Fibroblast of lung (primary cell): ENCODE measurements at regions not wholly inside any gene's neighbourhood (a gene's known extent, or its start where the extent isn't known, plus 50 kb on each side); places are given as distances from the start of the nearest gene placed in this dataset.
A peak's percentile ranks its signal among the peaks of the same experiment; 100 is the strongest.

Experiments
- DNase-seq, 2 donors: peaks; one replicate each; pipeline versions ENCODE4 v3.0.0 to v3.0.0-alpha.2; 2010; ENCODE audit warnings: low read depth in 2 of 2
- H2AFZ ChIP-seq: 2 replicates; pipeline ENCODE4 v1.5.1; 2012; ENCODE audit warnings: low read length, control low read depth, inconsistent platforms
- H3K27ac ChIP-seq: 2 replicates; pipeline ENCODE4 v1.5.1; 2011; ENCODE audit warnings: low read length, control low read depth; ENCODE audit not compliant: insufficient read depth
- H3K27me3 ChIP-seq: 2 replicates; pipeline ENCODE4 v1.5.1; 2011; ENCODE audit warnings: mild to moderate bottlenecking, low read length; ENCODE audit not compliant: control insufficient read depth, insufficient read depth
- H3K36me3 ChIP-seq: 2 replicates; pipeline ENCODE4 v1.5.1; 2011; ENCODE audit warnings: low read length; ENCODE audit not compliant: control insufficient read depth, insufficient read depth
- H3K4me1 ChIP-seq: 2 replicates; pipeline ENCODE4 v1.5.1; 2011; ENCODE audit warnings: low read length; ENCODE audit not compliant: control insufficient read depth, insufficient read depth; ENCODE audit errors: extremely low read depth
- H3K4me2 ChIP-seq: 2 replicates; pipeline ENCODE4 v1.5.1; 2011; ENCODE audit warnings: low read length, control low read depth; ENCODE audit not compliant: insufficient read depth; ENCODE audit errors: extremely low read depth
- H3K4me3 ChIP-seq, 4 experiments: fragments of 200-600 bp in 1 of 4; sonication (generic) in 1 of 4; replicated peaks in 1 of 4; 2 replicates each; pipeline ENCODE4 v1.5.1; 2011 to 2016; ENCODE audit warnings: low read length in 4 of 4, low read depth in 3 of 4, mild to moderate bottlenecking in 3 of 4, control low read depth in 2 of 4, inconsistent platforms in 1 of 4, mixed read lengths in 1 of 4; ENCODE audit not compliant: insufficient read depth in 1 of 4; ENCODE audit errors: control extremely low read depth in 1 of 4
- H3K79me2 ChIP-seq: 2 replicates; pipeline ENCODE4 v1.5.1; 2012; ENCODE audit warnings: mild to moderate bottlenecking, low read length, inconsistent platforms; ENCODE audit not compliant: control insufficient read depth, insufficient read depth
- H3K9ac ChIP-seq: 2 replicates; pipeline ENCODE4 v1.5.1; 2011; ENCODE audit warnings: mild to moderate bottlenecking, low read length, control low read depth; ENCODE audit not compliant: insufficient read depth
- H3K9me3 ChIP-seq: 2 replicates; pipeline ENCODE4 v1.5.1; 2012; ENCODE audit warnings: low read depth, low read length; ENCODE audit not compliant: control insufficient read depth, insufficient read depth
- H4K20me1 ChIP-seq: 2 replicates; pipeline ENCODE4 v1.5.1; 2011; ENCODE audit warnings: low read length; ENCODE audit not compliant: control insufficient read depth, insufficient read depth; ENCODE audit errors: extremely low read depth
- CTCF ChIP-seq, 2 donors: IDR thresholded peaks in 1 of 2; conservative IDR thresholded peaks in 1 of 2; 1 replicate in 1 of 2; 2 replicates in 1 of 2; pipeline ENCODE4 v1.5.1; 2011 to 2012; ENCODE audit warnings: low read length in 2 of 2, control low read depth in 1 of 2, inconsistent platforms in 1 of 2, low read depth in 1 of 2, mild to moderate bottlenecking in 1 of 2
- EZH2 ChIP-seq: IDR thresholded peaks from 2 replicates; pipeline ENCODE4 v1.5.1; 2012; ENCODE audit warnings: low read length, control low read depth, mild to moderate bottlenecking; ENCODE audit errors: missing control alignments

GRCh38 chr12:86613311-86613710 lies 357.1 kb upstream of the MGAT4C start:
- H3K4me3 ChIP-seq = no peak overlapping the region
- no peaks in the 10 kb centered on the region for H3K27me3 ChIP-seq
- no peak overlapping the region for H2AFZ ChIP-seq
- no peaks in the 10 kb centered on the region for H3K79me2 ChIP-seq
- no peaks in the 10 kb centered on the region for H3K36me3 ChIP-seq
- TF ChIP-seq EZH2 = no peak
- no peak for TF ChIP-seq CTCF (conservative IDR thresholded peaks at IDR 0.05 in 1 of 2, IDR thresholded peaks at IDR 0.05 in 1 of 2; ENCODE audit: low read depth in 1 of 2, low read length in 2 of 2)
- no peaks in the 10 kb centered on the region for H3K9me3 ChIP-seq
- H3K27ac ChIP-seq = no peak overlapping the region
- no peaks in the 10 kb centered on the region for H3K4me1 ChIP-seq
- H3K4me2 ChIP-seq = no peak overlapping the region
- peak in 1 of 2 donors; percentile 71 for DNase-seq
- no peak overlapping the region for H3K9ac ChIP-seq
- H4K20me1 ChIP-seq = no peaks in the 10 kb centered on the region

GRCh38 chr12:86608638-86609037 lies 352.4 kb upstream of the MGAT4C start:
- no peaks in the 10 kb centered on the region for H3K27me3 ChIP-seq
- no peak overlapping the region for H2AFZ ChIP-seq
- TF ChIP-seq CTCF (conservative IDR thresholded peaks at IDR 0.05 in 1 of 2, IDR thresholded peaks at IDR 0.05 in 1 of 2; ENCODE audit: low read depth in 1 of 2, low read length in 2 of 2) (no peak), EZH2 (no peak)
- H3K36me3 ChIP-seq = no peaks in the 10 kb centered on the region
- H3K4me2 ChIP-seq = no peak overlapping the region
- H3K79me2 ChIP-seq = no peaks in the 10 kb centered on the region
- no peak for DNase-seq
- H3K9me3 ChIP-seq = no peaks in the 10 kb centered on the region
- H3K9ac ChIP-seq = no peak overlapping the region
- no peaks in the 10 kb centered on the region for H3K4me1 ChIP-seq
- no peak overlapping the region for H3K27ac ChIP-seq
- H3K4me3 ChIP-seq = no peak overlapping the region
- H4K20me1 ChIP-seq = no peaks in the 10 kb centered on the region

- Histone ChIP-seq H2AFZ (no peak overlapping the region), H3K27ac (no peak overlapping the region), H3K36me3 (no peaks in the 10 kb centered on the region), H3K9ac (no peak overlapping the region), H3K4me2 (no peak overlapping the region), H3K9me3 (no peaks in the 10 kb centered on the region), H3K4me3 (no peak overlapping the region), H3K27me3 (no peaks in the 10 kb centered on the region), H3K79me2 (no peaks in the 10 kb centered on the region), H4K20me1 (no peaks in the 10 kb centered on the region), H3K4me1 (no peaks in the 10 kb centered on the region)
- TF ChIP-seq CTCF (conservative IDR thresholded peaks at IDR 0.05 in 1 of 2, IDR thresholded peaks at IDR 0.05 in 1 of 2; ENCODE audit: low read depth in 1 of 2, low read length in 2 of 2) = no peak
- no peak for TF ChIP-seq EZH2
- no peak for DNase-seq
Observed at GRCh38 chr12:86601550-86602308, 345.5 kb upstream of the MGAT4C start.
